ENCODE measurements at regions not wholly inside any gene's neighbourhood (a gene's known extent, or its start where the extent isn't known, plus 50 kb on each side); places are given as distances from the start of the nearest gene placed in this dataset.
"Not testable (repeated sequence)": the region's sequence is repeated elsewhere in the genome, so short reads cannot be mapped to it uniquely, and the experiment has no call there.

- DNase-seq, result no peak
These were observed 117.9 kb upstream of the MED14 start for GRCh38 chrX:40853004-40853815.

GRCh38 chrX:40853816-40854123, 118.4 kb upstream of the MED14 start:
- no peak for DNase-seq

GRCh38 chrX:40854242-40854641, 118.9 kb upstream of the MED14 start:
- no peak for DNase-seq

GRCh38 chrX:40855411-40855810, 120.1 kb upstream of the MED14 start:
- peak; percentile 1 for DNase-seq

- no peak for DNase-seq
These were observed 120.7 kb upstream of the MED14 start for GRCh38 chrX:40855932-40856515.

- not testable (repeated sequence) for DNase-seq
These were observed 126.7 kb upstream of the MED14 start for GRCh38 chrX:40861952-40862554.

- DNase-seq, result not testable (repeated sequence)
These were observed 127.9 kb upstream of the MED14 start for GRCh38 chrX:40863260-40863659.

GRCh38 chrX:40863671-40864070, 128.3 kb upstream of the MED14 start:
- no peak for DNase-seq

- DNase-seq, result peak; percentile 34
These were observed 129.6 kb upstream of the MED14 start for GRCh38 chrX:40864972-40865371.

- DNase-seq, result no peak
These were observed 131.6 kb upstream of the MED14 start for GRCh38 chrX:40866893-40867292.

GRCh38 chrX:40867352-40867751, 132.0 kb upstream of the MED14 start:
- peak; percentile 57 for DNase-seq

- no peak for DNase-seq
These were observed 133.5 kb upstream of the MED14 start for GRCh38 chrX:40868868-40869267.

- DNase-seq, result not testable (repeated sequence)
These were observed 135.6 kb upstream of the MED14 start for GRCh38 chrX:40870982-40871381.

- DNase-seq, result peak; percentile 41
These were observed 136.2 kb upstream of the MED14 start for GRCh38 chrX:40871385-40872082.

- peak; percentile 41 for DNase-seq
These were observed 137.0 kb upstream of the MED14 start for GRCh38 chrX:40872351-40872750.

GRCh38 chrX:40875476-40875875, 140.1 kb upstream of the MED14 start:
- DNase-seq, result no peak

- DNase-seq, result peak; percentile 23
These were observed 142.5 kb upstream of the MED14 start for GRCh38 chrX:40877887-40878286.

GRCh38 chrX:40878766-40879165, 143.4 kb upstream of the MED14 start:
- DNase-seq, result peak; percentile 7

GRCh38 chrX:40879172-40879571, 143.8 kb upstream of the MED14 start:
- DNase-seq, result not testable (repeated sequence)

GRCh38 chrX:40880712-40881111, 145.4 kb upstream of the MED14 start:
- no peak for DNase-seq

GRCh38 chrX:40883021-40883619, 147.8 kb upstream of the MED14 start:
- DNase-seq, result no peak

- no peak for DNase-seq
These were observed 150.6 kb upstream of the MED14 start for GRCh38 chrX:40885989-40886388.

GRCh38 chrX:40887476-40887875, 152.1 kb upstream of the MED14 start:
- DNase-seq, result no peak
